ENCODE measurements at regions not wholly inside any gene's neighbourhood (a gene's known extent, or its start where the extent isn't known, plus 50 kb on each side); places are given as distances from the start of the nearest gene placed in this dataset.

GRCh38 chr2:2662847-2663356 is 331.8 kb upstream of the MYT1L start:
- no peak for TF ChIP-seq CTCF (IDR thresholded peaks at IDR 0.05)
- TF ChIP-seq POLR2A (IDR thresholded peaks at IDR 0.05; ENCODE audit: low read depth), result no peak
- TF ChIP-seq EP300 (IDR thresholded peaks at IDR 0.05), result no peak
- no peak for TF ChIP-seq POLR2AphosphoS5 (IDR thresholded peaks at IDR 0.05)
